ENCODE measurements at regions not wholly inside any gene's neighbourhood (a gene's known extent, or its start where the extent isn't known, plus 50 kb on each side); places are given as distances from the start of the nearest gene placed in this dataset.

GRCh38 chr14:42742084-42742483 is 1135.4 kb downstream of the LRFN5 start:
- TF ChIP-seq, protein P1, sequence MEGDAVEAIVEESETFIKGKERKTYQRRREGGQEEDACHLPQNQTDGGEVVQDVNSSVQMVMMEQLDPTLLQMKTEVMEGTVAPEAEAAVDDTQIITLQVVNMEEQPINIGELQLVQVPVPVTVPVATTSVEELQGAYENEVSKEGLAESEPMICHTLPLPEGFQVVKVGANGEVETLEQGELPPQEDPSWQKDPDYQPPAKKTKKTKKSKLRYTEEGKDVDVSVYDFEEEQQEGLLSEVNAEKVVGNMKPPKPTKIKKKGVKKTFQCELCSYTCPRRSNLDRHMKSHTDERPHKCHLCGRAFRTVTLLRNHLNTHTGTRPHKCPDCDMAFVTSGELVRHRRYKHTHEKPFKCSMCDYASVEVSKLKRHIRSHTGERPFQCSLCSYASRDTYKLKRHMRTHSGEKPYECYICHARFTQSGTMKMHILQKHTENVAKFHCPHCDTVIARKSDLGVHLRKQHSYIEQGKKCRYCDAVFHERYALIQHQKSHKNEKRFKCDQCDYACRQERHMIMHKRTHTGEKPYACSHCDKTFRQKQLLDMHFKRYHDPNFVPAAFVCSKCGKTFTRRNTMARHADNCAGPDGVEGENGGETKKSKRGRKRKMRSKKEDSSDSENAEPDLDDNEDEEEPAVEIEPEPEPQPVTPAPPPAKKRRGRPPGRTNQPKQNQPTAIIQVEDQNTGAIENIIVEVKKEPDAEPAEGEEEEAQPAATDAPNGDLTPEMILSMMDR (conservative IDR thresholded peaks at IDR 0.05), result no peak
- no peak for TF ChIP-seq ZFX (IDR thresholded peaks at IDR 0.05)
